ENCODE measurements at regions not wholly inside any gene's neighbourhood (a gene's known extent, or its start where the extent isn't known, plus 50 kb on each side); places are given as distances from the start of the nearest gene placed in this dataset.
"Not testable (repeated sequence)": the region's sequence is repeated elsewhere in the genome, so short reads cannot be mapped to it uniquely, and the experiment has no call there.

- no peak for DNase-seq (ENCODE audit: low read depth)
Observed at GRCh38 chr9:36462245-36462644, 62.2 kb upstream of the RNF38 start.

- DNase-seq (ENCODE audit: low read depth) = no peak
Observed at GRCh38 chr9:36461323-36461722, 61.3 kb upstream of the RNF38 start.

GRCh38 chr9:36458430-36458915 is 58.4 kb upstream of the RNF38 start:
- DNase-seq (ENCODE audit: low read depth) = not testable (repeated sequence)

GRCh38 chr9:36457836-36458429 is 57.9 kb upstream of the RNF38 start:
- DNase-seq (ENCODE audit: low read depth) = no peak

- no peak for DNase-seq (ENCODE audit: low read depth)
Observed at GRCh38 chr9:36456480-36457065, 56.5 kb upstream of the RNF38 start.

GRCh38 chr9:36451949-36452348 is 51.9 kb upstream of the RNF38 start:
- DNase-seq (ENCODE audit: low read depth) = no peak

- DNase-seq (ENCODE audit: low read depth) = peak; percentile 74
Observed at GRCh38 chr9:36450110-36450732, 50.2 kb upstream of the RNF38 start.

All from ELR (cell line).